Mucosa of descending colon (tissue), 3 donors: ENCODE measurements at regions not wholly inside any gene's neighbourhood (a gene's known extent, or its start where the extent isn't known, plus 50 kb on each side); places are given as distances from the start of the nearest gene placed in this dataset.

Source experiments
- ATAC-seq: fragments of 200-7000 bp; cut with Tn5 transposase; one replicate; pipeline ENCODE4 v1.9.1; 2020; ENCODE audit warnings: mild to moderate bottlenecking, moderate library complexity
- DNase-seq, 3 donors: peaks; one replicate each; pipeline ENCODE4 v3.0.0-alpha.2; 2020
- H3K36me3 ChIP-seq: fragments of 200-600 bp; one replicate; pipeline ENCODE4 v1.8.0; 2021; ENCODE audit warnings: low read depth, mild to moderate bottlenecking
- H3K4me1 ChIP-seq: fragments of 200-600 bp; one replicate; pipeline ENCODE4 v1.8.0; 2021; ENCODE audit warnings: low read depth, mild to moderate bottlenecking
- H3K4me3 ChIP-seq: fragments of 200-600 bp; one replicate; pipeline ENCODE4 v1.8.0; 2021; ENCODE audit warnings: mild to moderate bottlenecking
- H3K9me3 ChIP-seq: fragments of 200-600 bp; one replicate; pipeline ENCODE4 v1.8.0; 2021; ENCODE audit warnings: mild to moderate bottlenecking
- intact Hi-C, 2 donors: fragments of 100-400 bp; cut with DNase I in 1 of 2; cut with micrococcal nuclease in 1 of 2; formaldehyde crosslinking; loops; one replicate each; pipeline versions ENCODE4 v1.11.0 to v1.11.1; 2022; cut with DNase I, micrococcal nuclease
- TF ChIP-seq, protein P1 (sequence below): fragments of 200-600 bp; IDR thresholded peaks from one replicate; pipeline ENCODE4 v1.8.0; 2022; ENCODE audit warnings: antibody characterized with exemption, mild to moderate bottlenecking
- donor health status: DM: no; HTN: no; CAD: no; lungs with moderate emphysema.
- donor health status: DM: no; HTN: no; CAD: no.
- donor health status: DM: no; HTN: yes; CAD: no.

DNA sequence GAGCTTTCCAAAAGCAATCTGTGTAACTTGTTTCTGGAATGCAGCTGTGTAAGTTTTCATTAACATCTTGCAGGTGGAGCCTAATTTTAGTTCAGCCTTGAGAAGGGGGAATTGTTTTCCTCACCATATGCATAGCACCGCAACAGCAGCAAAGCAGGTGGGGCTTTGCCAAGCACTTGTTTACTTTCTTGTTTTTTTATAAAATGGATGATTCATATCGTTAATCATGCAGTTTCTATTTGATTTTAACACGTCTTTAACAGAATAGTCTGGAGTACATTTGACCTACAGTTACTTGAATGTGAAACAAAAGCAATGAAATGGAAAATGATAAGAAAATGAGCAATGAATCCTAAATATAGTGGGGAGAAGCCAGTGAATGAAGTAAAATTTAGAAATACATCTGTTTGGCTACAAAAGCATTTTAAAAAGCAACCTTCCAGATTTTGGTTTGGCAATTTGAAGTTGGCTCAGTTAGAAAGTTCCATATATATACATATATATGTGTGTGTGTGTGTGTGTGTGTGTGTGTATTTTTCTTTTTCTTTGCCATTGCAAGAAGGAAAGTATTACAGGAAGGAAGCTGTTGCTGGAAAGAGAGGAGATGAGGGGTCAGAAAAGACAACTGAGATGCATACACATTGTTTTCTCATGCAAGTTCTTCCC, 119.0 kb upstream of the ADGRL2 start:
- TF ChIP-seq, protein P1, sequence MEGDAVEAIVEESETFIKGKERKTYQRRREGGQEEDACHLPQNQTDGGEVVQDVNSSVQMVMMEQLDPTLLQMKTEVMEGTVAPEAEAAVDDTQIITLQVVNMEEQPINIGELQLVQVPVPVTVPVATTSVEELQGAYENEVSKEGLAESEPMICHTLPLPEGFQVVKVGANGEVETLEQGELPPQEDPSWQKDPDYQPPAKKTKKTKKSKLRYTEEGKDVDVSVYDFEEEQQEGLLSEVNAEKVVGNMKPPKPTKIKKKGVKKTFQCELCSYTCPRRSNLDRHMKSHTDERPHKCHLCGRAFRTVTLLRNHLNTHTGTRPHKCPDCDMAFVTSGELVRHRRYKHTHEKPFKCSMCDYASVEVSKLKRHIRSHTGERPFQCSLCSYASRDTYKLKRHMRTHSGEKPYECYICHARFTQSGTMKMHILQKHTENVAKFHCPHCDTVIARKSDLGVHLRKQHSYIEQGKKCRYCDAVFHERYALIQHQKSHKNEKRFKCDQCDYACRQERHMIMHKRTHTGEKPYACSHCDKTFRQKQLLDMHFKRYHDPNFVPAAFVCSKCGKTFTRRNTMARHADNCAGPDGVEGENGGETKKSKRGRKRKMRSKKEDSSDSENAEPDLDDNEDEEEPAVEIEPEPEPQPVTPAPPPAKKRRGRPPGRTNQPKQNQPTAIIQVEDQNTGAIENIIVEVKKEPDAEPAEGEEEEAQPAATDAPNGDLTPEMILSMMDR: no peak
- no peaks in the 10 kb centered on the region for H3K4me1 ChIP-seq
- ATAC-seq: no peak

DNA sequence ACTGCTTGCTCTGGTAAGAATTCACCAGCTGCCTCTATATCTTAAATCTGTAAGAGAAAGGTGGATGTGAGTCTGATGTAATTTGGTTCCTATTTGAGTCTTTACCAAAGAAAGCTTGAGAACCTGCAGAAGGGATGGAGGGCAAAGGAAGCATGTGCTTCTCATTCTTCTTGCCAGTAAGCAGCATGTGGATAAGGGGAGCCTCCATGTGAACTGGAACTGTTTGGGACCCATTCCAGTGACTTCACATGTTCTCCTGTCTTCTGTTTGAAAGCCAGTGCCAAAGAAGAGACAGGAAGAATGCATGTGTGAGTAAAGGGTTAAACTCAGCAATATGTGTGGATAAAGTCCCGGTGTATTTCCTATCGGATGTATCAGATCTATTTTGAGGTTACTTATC, 119.6 kb upstream of the ADGRL2 start:
- DNase-seq (no peak), ATAC-seq (no peak)
- Histone ChIP-seq H3K9me3 (no peaks in the 10 kb centered on the region), H3K4me1 (no peaks in the 10 kb centered on the region), H3K4me3 (no peak overlapping the region), H3K36me3 (no peaks in the 10 kb centered on the region)
- TF ChIP-seq, protein P1: no peak
- intact Hi-C loops: no loop called here

More for the DNA sequence above, 119.0 kb upstream of the ADGRL2 start:
- Histone ChIP-seq H3K9me3 (no peaks in the 10 kb centered on the region), H3K4me3 (no peak overlapping the region), H3K36me3 (no peaks in the 10 kb centered on the region)
- no peak for DNase-seq
- intact Hi-C loops: no loop called here

DNA sequence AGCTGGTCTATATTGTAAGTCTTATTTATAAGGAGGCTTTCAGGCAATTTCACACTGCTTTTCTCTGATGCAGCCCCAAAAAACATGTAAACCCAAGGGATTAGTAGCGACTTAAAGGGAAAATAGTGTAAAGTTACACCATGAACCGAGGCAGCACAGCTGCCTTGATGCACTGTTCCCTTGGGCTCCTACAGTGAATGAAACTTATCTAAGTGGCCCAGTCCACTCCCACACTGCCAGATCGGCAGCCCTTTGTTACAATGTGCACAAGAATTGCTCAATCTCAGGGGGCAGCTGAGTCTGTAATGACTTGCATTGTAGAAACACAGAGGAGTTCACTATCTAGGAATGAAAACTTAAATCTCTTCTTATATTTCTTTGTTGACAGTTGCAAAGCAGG, 120.8 kb upstream of the ADGRL2 start:
- Histone ChIP-seq H3K36me3 (no peaks in the 10 kb centered on the region), H3K4me3 (no peak overlapping the region), H3K4me1 (no peaks in the 10 kb centered on the region), H3K9me3 (no peaks in the 10 kb centered on the region)
- ATAC-seq: no peak
- DNase-seq: no peak
- intact Hi-C loops: no loop called here
- TF ChIP-seq, protein P1: no peak

DNA sequence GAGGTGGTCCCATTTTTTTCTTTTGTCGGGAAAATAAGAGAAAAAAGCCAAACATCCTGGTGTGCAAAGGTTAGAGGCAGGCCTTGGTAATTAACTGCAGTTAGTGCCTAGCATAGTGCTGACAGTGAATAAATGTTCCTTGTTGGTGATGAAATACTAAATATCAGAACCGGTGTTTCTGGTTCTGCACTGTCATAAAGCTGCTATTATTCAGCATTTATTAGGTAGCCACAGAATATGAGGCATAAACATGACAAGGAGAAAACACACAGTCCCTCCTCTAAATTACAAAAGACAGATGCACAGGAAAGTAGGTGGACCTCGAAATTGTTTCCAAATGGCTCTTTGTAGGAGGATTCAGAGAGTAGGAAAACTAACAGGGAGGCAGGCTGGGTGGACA, 122.0 kb upstream of the ADGRL2 start:
- no peaks in the 10 kb centered on the region for H3K9me3 ChIP-seq
- TF ChIP-seq, protein P1: no peak
- no peak for ATAC-seq
- intact Hi-C loops: no loop called here
- no peak overlapping the region for H3K4me3 ChIP-seq
- no peaks in the 10 kb centered on the region for H3K36me3 ChIP-seq
- H3K4me1 ChIP-seq: no peaks in the 10 kb centered on the region
- no peak for DNase-seq

DNA sequence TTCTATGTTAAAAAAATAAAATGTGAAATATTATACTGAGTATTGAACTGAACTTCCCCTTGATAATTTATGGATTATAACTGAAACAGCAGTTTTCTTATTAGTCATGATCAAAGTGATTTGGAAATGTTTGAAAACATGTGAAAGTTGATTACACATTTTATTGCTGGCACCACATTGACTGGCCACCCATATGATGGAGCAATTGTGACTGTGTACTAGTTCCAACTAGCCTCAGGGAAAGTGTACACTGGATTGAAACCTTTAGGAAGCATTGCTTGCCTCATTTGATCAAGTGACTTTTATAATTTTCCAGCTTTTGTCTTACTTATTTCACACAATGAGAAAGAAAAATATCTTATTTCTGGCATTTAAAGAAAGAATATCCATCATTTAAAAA, 128.0 kb upstream of the ADGRL2 start:
- TF ChIP-seq, protein P1: no peak
- no peak overlapping the region for H3K4me3 ChIP-seq
- DNase-seq (no peak), ATAC-seq (no peak)
- H3K36me3 ChIP-seq: no peaks in the 10 kb centered on the region
- intact Hi-C loops: no loop called here
- H3K4me1 ChIP-seq: no peaks in the 10 kb centered on the region
- H3K9me3 ChIP-seq: no peaks in the 10 kb centered on the region

DNA sequence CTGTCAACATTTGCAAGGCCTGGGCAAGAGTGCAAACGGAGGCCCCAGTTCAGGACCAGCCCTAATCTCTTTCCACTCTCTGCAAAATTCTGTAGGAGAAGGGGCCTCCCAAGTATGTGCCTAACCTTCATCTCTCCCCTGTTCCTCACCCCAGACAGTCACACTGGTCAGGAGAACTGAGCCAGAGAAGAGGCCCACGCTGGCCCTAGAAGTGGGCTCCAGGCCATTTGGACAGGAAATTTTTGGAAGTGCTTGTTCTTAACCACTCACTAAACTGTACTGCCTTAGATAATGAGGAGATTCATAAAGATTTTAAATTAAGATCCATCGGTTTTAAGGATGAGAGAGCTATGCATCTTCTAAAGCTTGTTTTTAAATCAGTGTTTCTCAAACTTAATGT, 129.7 kb upstream of the ADGRL2 start:
- no peak for ATAC-seq
- no peaks in the 10 kb centered on the region for H3K36me3 ChIP-seq
- no peak overlapping the region for H3K4me3 ChIP-seq
- TF ChIP-seq, protein P1: no peak
- intact Hi-C loops: no loop called here
- H3K9me3 ChIP-seq: no peaks in the 10 kb centered on the region
- DNase-seq: no peak
- H3K4me1 ChIP-seq: no peaks in the 10 kb centered on the region
